ENCODE measurements at regions not wholly inside any gene's neighbourhood (a gene's known extent, or its start where the extent isn't known, plus 50 kb on each side); places are given as distances from the start of the nearest gene placed in this dataset.

- Mint-ChIP-seq H3K4me1 (no peaks in the 10 kb centered on the region), H3K9me3 (peaks cover 0 to 26% (median 0%) of the 10 kb centered on the region in 9 donors), H3K36me3 (no peaks in the 10 kb centered on the region), H3K27me3 (peaks cover 0 to 11% (median 1%) of the 10 kb centered on the region in 5 donors), H3K27ac (no peak overlapping the region), H3K4me3 (no peak overlapping the region)
- DNase-seq, result no peak
- no peak for ATAC-seq
- POLR2A ChIA-PET, result no interaction called here
Observed at GRCh38 chr11:79671401-79671800, 230.6 kb upstream of the TENM4 start.

DNA sequence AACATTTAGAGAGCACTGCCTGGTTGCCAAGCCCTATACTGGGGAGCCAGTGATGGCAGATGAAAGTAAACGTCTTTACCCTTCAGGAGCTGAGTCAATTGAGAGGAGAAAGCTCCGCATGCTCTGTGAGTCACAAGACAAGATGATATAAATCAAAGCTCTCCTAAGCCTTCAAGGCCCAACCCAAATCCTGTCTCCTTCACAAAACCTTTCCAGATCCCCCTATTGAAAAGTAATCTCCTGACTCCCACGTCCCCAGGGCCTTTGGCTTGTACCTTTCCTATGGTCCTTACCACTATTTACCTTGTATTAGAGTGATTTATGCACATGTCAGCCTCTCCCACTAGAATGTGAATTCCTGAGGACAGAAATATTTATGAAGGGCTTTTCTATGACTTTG lies 230.1 kb upstream of the TENM4 start:
- Mint-ChIP-seq H3K4me1 (no peaks in the 10 kb centered on the region), H3K27ac (no peak overlapping the region), H3K4me3 (no peak overlapping the region), H3K36me3 (no peaks in the 10 kb centered on the region), H3K27me3 (peaks cover 0 to 11% (median 1%) of the 10 kb centered on the region in 5 donors), H3K9me3 (peaks cover 0 to 21% (median 0%) of the 10 kb centered on the region in 9 donors)
- no peak for DNase-seq
- no peak for ATAC-seq
- POLR2A ChIA-PET, result no interaction called here

GRCh38 chr11:79668575-79668974 lies 227.7 kb upstream of the TENM4 start:
- no peaks in the 10 kb centered on the region for H3K36me3 Mint-ChIP-seq
- peaks cover 0 to 11% (median 0%) of the 10 kb centered on the region in 5 donors for H3K27me3 Mint-ChIP-seq
- ATAC-seq, result no peak
- no peak overlapping the region for H3K27ac Mint-ChIP-seq
- POLR2A ChIA-PET, result no interaction called here
- DNase-seq, result no peak
- H3K9me3 Mint-ChIP-seq, result peaks cover 0 to 19% (median 0%) of the 10 kb centered on the region in 9 donors
- no peak overlapping the region for H3K4me3 Mint-ChIP-seq
- H3K4me1 Mint-ChIP-seq, result no peaks in the 10 kb centered on the region

DNA sequence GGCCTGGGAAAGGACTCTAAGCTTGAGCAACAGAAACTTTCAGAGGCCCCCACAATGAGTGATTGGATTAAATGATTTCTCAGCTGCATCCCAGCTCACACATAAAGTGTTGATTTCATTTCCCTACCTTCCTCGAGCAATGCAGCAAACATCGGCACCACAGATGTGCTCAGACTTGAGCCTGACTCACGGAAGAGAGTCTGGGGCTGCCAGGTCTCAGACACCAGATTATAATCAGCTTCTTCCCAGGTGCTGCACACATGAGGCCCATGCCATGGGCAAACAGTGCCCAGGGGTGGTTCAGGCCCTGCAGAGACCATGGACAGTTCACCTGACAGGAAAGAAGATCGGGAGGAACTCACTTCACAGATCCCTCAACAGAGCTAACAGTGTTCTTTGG lies 226.6 kb upstream of the TENM4 start:
- Mint-ChIP-seq H3K4me1 (no peaks in the 10 kb centered on the region), H3K9me3 (peaks cover 0 to 9% (median 0%) of the 10 kb centered on the region in 9 donors), H3K4me3 (no peak overlapping the region), H3K36me3 (no peaks in the 10 kb centered on the region), H3K27ac (no peak overlapping the region), H3K27me3 (peaks cover 0 to 11% (median 0%) of the 10 kb centered on the region in 5 donors)
- DNase-seq (no peak), ATAC-seq (no peak)
- POLR2A ChIA-PET, result no interaction called here

DNA sequence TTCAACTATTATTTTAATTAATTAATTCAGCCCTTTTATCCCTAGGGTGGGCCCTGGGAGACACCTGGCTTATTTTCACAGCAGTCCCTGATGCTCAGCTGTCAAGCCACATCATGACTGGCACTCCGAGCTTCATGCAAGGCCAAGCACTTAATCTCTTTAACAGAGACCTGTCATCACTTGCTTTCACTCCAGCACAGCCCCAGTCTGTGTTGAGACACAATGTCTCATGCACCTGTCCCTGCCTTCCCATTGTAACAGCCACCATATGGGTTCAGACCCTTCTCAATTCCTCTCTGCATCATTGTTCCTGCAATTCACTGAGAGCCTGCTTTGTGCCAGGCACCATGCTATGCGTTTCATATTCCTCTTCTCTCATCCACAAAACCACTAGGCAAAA lies 222.2 kb upstream of the TENM4 start:
- H3K4me1 Mint-ChIP-seq, result no peaks in the 10 kb centered on the region
- ATAC-seq (no peak), DNase-seq (no peak)
- no peak overlapping the region for H3K27ac Mint-ChIP-seq
- peaks cover 0 to 8% (median 2%) of the 10 kb centered on the region in 9 donors for H3K9me3 Mint-ChIP-seq
- no peak overlapping the region for H3K4me3 Mint-ChIP-seq
- peaks cover 0 to 9% (median 2%) of the 10 kb centered on the region in 5 donors for H3K27me3 Mint-ChIP-seq
- POLR2A ChIA-PET, result no interaction called here
- no peaks in the 10 kb centered on the region for H3K36me3 Mint-ChIP-seq

GRCh38 chr11:79661373-79661772 lies 220.5 kb upstream of the TENM4 start:
- POLR2A ChIA-PET, result no interaction called here
- H3K4me3 Mint-ChIP-seq, result no peak overlapping the region
- ATAC-seq, result no peak
- no peak for DNase-seq
- no peaks in the 10 kb centered on the region for H3K36me3 Mint-ChIP-seq
- H3K9me3 Mint-ChIP-seq, result peaks cover 0 to 8% (median 0%) of the 10 kb centered on the region in 9 donors
- no peak overlapping the region for H3K27ac Mint-ChIP-seq
- H3K27me3 Mint-ChIP-seq, result peaks cover 0 to 9% (median 0%) of the 10 kb centered on the region in 5 donors
- no peaks in the 10 kb centered on the region for H3K4me1 Mint-ChIP-seq

GRCh38 chr11:79648766-79649520 lies 208.1 kb upstream of the TENM4 start:
- Mint-ChIP-seq H3K4me1 (no peaks in the 10 kb centered on the region), H3K4me3 (no peak overlapping the region), H3K27me3 (peaks cover 0 to 3% (median 0%) of the 10 kb centered on the region in 5 donors), H3K9me3 (peaks cover 0 to 26% (median 8%) of the 10 kb centered on the region in 9 donors), H3K36me3 (no peaks in the 10 kb centered on the region), H3K27ac (no peak overlapping the region)
- DNase-seq (no peak), ATAC-seq (no peak)
- POLR2A ChIA-PET, result no interaction called here

- no peak for ATAC-seq
- DNase-seq, result no peak
- Mint-ChIP-seq H3K27ac (no peak overlapping the region), H3K4me3 (no peak overlapping the region), H3K27me3 (peaks cover 0 to 4% (median 0%) of the 10 kb centered on the region in 5 donors), H3K9me3 (peaks cover 0 to 20% (median 0%) of the 10 kb centered on the region in 9 donors), H3K4me1 (no peaks in the 10 kb centered on the region), H3K36me3 (no peaks in the 10 kb centered on the region)
- POLR2A ChIA-PET, result no interaction called here
Observed at GRCh38 chr11:79637219-79637618, 196.4 kb upstream of the TENM4 start.

GRCh38 chr11:79634905-79635304 lies 194.1 kb upstream of the TENM4 start:
- no peaks in the 10 kb centered on the region for H3K36me3 Mint-ChIP-seq
- H3K4me3 Mint-ChIP-seq, result no peak overlapping the region
- peaks cover 0 to 14% (median 0%) of the 10 kb centered on the region in 9 donors for H3K9me3 Mint-ChIP-seq
- peaks cover 0 to 4% (median 0%) of the 10 kb centered on the region in 5 donors for H3K27me3 Mint-ChIP-seq
- no peak overlapping the region for H3K27ac Mint-ChIP-seq
- DNase-seq (no peak), ATAC-seq (no peak)
- POLR2A ChIA-PET, result no interaction called here
- H3K4me1 Mint-ChIP-seq, result no peaks in the 10 kb centered on the region

GRCh38 chr11:79627281-79627680 lies 186.5 kb upstream of the TENM4 start:
- Mint-ChIP-seq H3K27me3 (peaks cover 0 to 3% (median 2%) of the 10 kb centered on the region in 5 donors), H3K36me3 (no peaks in the 10 kb centered on the region), H3K4me3 (no peak overlapping the region), H3K4me1 (no peaks in the 10 kb centered on the region), H3K27ac (no peak overlapping the region), H3K9me3 (peaks cover 0 to 9% (median 0%) of the 10 kb centered on the region in 9 donors)
- no peak for DNase-seq
- POLR2A ChIA-PET, result no interaction called here
- no peak for ATAC-seq

GRCh38 chr11:79626135-79627075 lies 185.6 kb upstream of the TENM4 start:
- Mint-ChIP-seq H3K36me3 (no peaks in the 10 kb centered on the region), H3K9me3 (peaks cover 0 to 5% (median 0%) of the 10 kb centered on the region in 9 donors), H3K27me3 (peaks cover 0 to 3% (median 2%) of the 10 kb centered on the region in 5 donors), H3K4me1 (no peaks in the 10 kb centered on the region), H3K4me3 (no peak overlapping the region), H3K27ac (no peak overlapping the region)
- ATAC-seq, result no peak
- POLR2A ChIA-PET, result no interaction called here
- DNase-seq, result no peak

GRCh38 chr11:79623375-79623774 lies 182.5 kb upstream of the TENM4 start:
- no peak overlapping the region for H3K4me3 Mint-ChIP-seq
- peaks cover 0 to 13% (median 0%) of the 10 kb centered on the region in 9 donors for H3K9me3 Mint-ChIP-seq
- peaks cover 0 to 5% (median 2%) of the 10 kb centered on the region in 5 donors for H3K27me3 Mint-ChIP-seq
- H3K27ac Mint-ChIP-seq, result peak overlapping the region in 1 of 10 donors; percentile 68
- DNase-seq, result no peak
- H3K36me3 Mint-ChIP-seq, result no peaks in the 10 kb centered on the region
- POLR2A ChIA-PET, result no interaction called here
- no peaks in the 10 kb centered on the region for H3K4me1 Mint-ChIP-seq
- ATAC-seq, result no peak

GRCh38 chr11:79617561-79617960 lies 176.7 kb upstream of the TENM4 start:
- peaks cover 0 to 5% (median 0%) of the 10 kb centered on the region in 3 donors for H3K36me3 Mint-ChIP-seq
- ATAC-seq, result no peak
- H3K9me3 Mint-ChIP-seq, result peaks cover 0 to 10% (median 0%) of the 10 kb centered on the region in 9 donors
- H3K27me3 Mint-ChIP-seq, result peaks cover 0 to 10% (median 1%) of the 10 kb centered on the region in 5 donors
- no peak overlapping the region for H3K27ac Mint-ChIP-seq
- POLR2A ChIA-PET, result no interaction called here
- H3K4me1 Mint-ChIP-seq, result no peaks in the 10 kb centered on the region
- no peak for DNase-seq
- H3K4me3 Mint-ChIP-seq, result no peak overlapping the region
